HCT116 (cell line): ENCODE measurements at regions not wholly inside any gene's neighbourhood (a gene's known extent, or its start where the extent isn't known, plus 50 kb on each side); places are given as distances from the start of the nearest gene placed in this dataset.

ENCODE experiments used
- ATAC-seq: fragments of 200-7000 bp; cut with Tn5 transposase; 2 replicates; pipeline ENCODE4 v1.9.1; 2020; ENCODE audit warnings: mild to moderate bottlenecking, moderate library complexity
- BruUV-seq: library from RNA; stranded (reverse); fragments of 400-500 nt; replicated peaks from 2 replicates; lab custom pipeline; 2021; lab: Mats Ljungman, UMichigan
- CTCF ChIA-PET: fragments of 300-600 bp; sonication (Branson Sonifier 250); formaldehyde crosslinking; loops from one replicate; lab custom pipeline; 2021; ENCODE audit warnings: antibody characterized with exemption; lab: Charles Lee
- POLR2A ChIA-PET: fragments of 300-600, 350-600 bp; sonication (Branson Sonifier 250); formaldehyde crosslinking; loops from one replicate; lab custom pipeline; 2021; ENCODE audit warnings: antibody characterized with exemption; lab: Charles Lee
- RAD21 ChIA-PET, 2 experiments: fragments of 300-600 bp; sonication (Branson Sonifier 250); formaldehyde crosslinking; loops; one replicate each; lab custom pipeline; 2023; ENCODE audit warnings: low total read pairs in 2 of 2; ENCODE audit not compliant: uncharacterized antibody in 2 of 2, unreplicated experiment in 2 of 2, low non-redundant PET in 1 of 2; lab: Charles Lee
- DNase-seq: peaks from one replicate; pipeline ENCODE4 v3.0.0-alpha.2; 2010; ENCODE audit warnings: low read depth, low spot score
- H2AFZ ChIP-seq: fragments of 200-600 bp; shearing (Covaris generic), sonication (generic); 2 replicates; pipeline ENCODE4 v1.6.1; 2017; ENCODE audit warnings: low read depth, mixed run types, mixed read lengths, antibody characterized with exemption, low read length; ENCODE audit not compliant: poor library complexity, severe bottlenecking
- H3K27ac ChIP-seq: 2 replicates; pipeline ENCODE4 v1.5.1; 2012; ENCODE audit warnings: low read depth, low read length
- H3K27me3 ChIP-seq: fragments of 200-600 bp; sonication (generic); 2 replicates; pipeline ENCODE4 v1.6.1; 2016; ENCODE audit warnings: mixed run types, low read length, mixed read lengths; ENCODE audit not compliant: insufficient read depth
- H3K36me3 ChIP-seq, 2 experiments: fragments of 200-500 bp in 1 of 2; fragments of 200-600 bp in 1 of 2; sonication (Bioruptor generic) in 1 of 2; sonication (generic) in 1 of 2; 2 replicates each; pipeline versions ENCODE4 v1.5.1 to v1.6.1; 2014 to 2016; ENCODE audit warnings: low read length in 2 of 2, inconsistent platforms in 1 of 2, mixed read lengths in 1 of 2, mixed run types in 1 of 2; ENCODE audit not compliant: insufficient read depth in 2 of 2, control insufficient read depth in 1 of 2
- H3K4me1 ChIP-seq, 2 experiments: fragments of 200-600 bp in 1 of 2; sonication (generic) in 1 of 2; 2 replicates each; pipeline versions ENCODE4 v1.5.1 to v1.6.1; 2012 to 2017; ENCODE audit warnings: low read length in 2 of 2, inconsistent platforms in 1 of 2, mild to moderate bottlenecking in 1 of 2, mixed read lengths in 1 of 2, mixed run types in 1 of 2, moderate library complexity in 1 of 2; ENCODE audit not compliant: insufficient read depth in 2 of 2, control insufficient read depth in 1 of 2
- H3K4me2 ChIP-seq: fragments of 200-600 bp; sonication (generic); 2 replicates; pipeline ENCODE4 v1.6.1; 2017; ENCODE audit warnings: mixed run types, low read length, mixed read lengths
- H3K4me3 ChIP-seq, 2 experiments: fragments of 200-600 bp in 1 of 2; sonication (generic) in 1 of 2; replicated peaks in 1 of 2; 2 replicates each; pipeline ENCODE4 v1.5.1; 2011 to 2016; ENCODE audit warnings: low read length in 2 of 2, control low read depth in 1 of 2, low read depth in 1 of 2, mild to moderate bottlenecking in 1 of 2, mixed read lengths in 1 of 2, mixed run types in 1 of 2
- H3K79me2 ChIP-seq: fragments of 200-600 bp; sonication (generic); 2 replicates; pipeline ENCODE4 v1.6.1; 2017; ENCODE audit warnings: mild to moderate bottlenecking, mixed run types, low read length, moderate library complexity, mixed read lengths; ENCODE audit not compliant: insufficient read depth
- H3K9ac ChIP-seq: fragments of 200-600 bp; sonication (generic); 2 replicates; pipeline ENCODE4 v1.6.1; 2016; ENCODE audit warnings: low read length, mixed read lengths
- H3K9me2 ChIP-seq: fragments of 200-600 bp; sonication (generic), shearing (Covaris generic); 2 replicates; pipeline ENCODE4 v1.6.1; 2017; ENCODE audit warnings: mixed run types, mild to moderate bottlenecking, moderate library complexity; ENCODE audit not compliant: insufficient read depth
- H3K9me3 ChIP-seq, 2 experiments: fragments of 200-500 bp in 1 of 2; fragments of 200-600 bp in 1 of 2; sonication (Bioruptor generic) in 1 of 2; sonication (generic) in 1 of 2; 2 replicates each; pipeline ENCODE4 v1.6.1; 2014 to 2017; ENCODE audit warnings: low read length in 2 of 2, mixed read lengths in 2 of 2, inconsistent platforms in 1 of 2, low read depth in 1 of 2, mild to moderate bottlenecking in 1 of 2, mixed run types in 1 of 2, moderate library complexity in 1 of 2; ENCODE audit not compliant: control insufficient read depth in 1 of 2, insufficient read depth in 1 of 2
- H4K20me1 ChIP-seq: fragments of 200-600 bp; sonication (generic), shearing (Covaris generic); 2 replicates; pipeline ENCODE4 v1.6.1; 2017; ENCODE audit warnings: mixed run types, mild to moderate bottlenecking, moderate library complexity; ENCODE audit not compliant: insufficient read depth
- CBX3 ChIP-seq: IDR thresholded peaks from 2 replicates; pipeline ENCODE4 v1.6.1; 2012; ENCODE audit warnings: low read depth
- EGR1 ChIP-seq: IDR thresholded peaks from 2 replicates; pipeline ENCODE4 v1.6.1; 2012; ENCODE audit warnings: low read depth
- EZH2phosphoT487 ChIP-seq: fragments of 200-600 bp; IDR thresholded peaks from 2 replicates; pipeline ENCODE4 v1.6.1; 2018; ENCODE audit warnings: antibody characterized with exemption, borderline replicate concordance
- FOSL1 ChIP-seq: IDR thresholded peaks from 2 replicates; pipeline ENCODE4 v1.6.1; 2012; ENCODE audit warnings: low read depth
- JUND ChIP-seq: IDR thresholded peaks from 2 replicates; pipeline ENCODE4 v1.6.1; 2012
- POLR2AphosphoS5 ChIP-seq: IDR thresholded peaks from 2 replicates; pipeline ENCODE4 v1.6.1; 2011; ENCODE audit warnings: mild to moderate bottlenecking, low read depth, low read length, moderate library complexity
- SIN3A ChIP-seq: IDR thresholded peaks from 2 replicates; pipeline ENCODE4 v1.6.1; 2012; ENCODE audit warnings: low read depth
- SRF ChIP-seq: IDR thresholded peaks from 2 replicates; pipeline ENCODE4 v1.6.1; 2012; ENCODE audit warnings: low read depth
- TCF7L2 ChIP-seq: IDR thresholded peaks from 2 replicates; pipeline ENCODE4 v1.7.0; 2011; ENCODE audit warnings: borderline replicate concordance, inconsistent platforms; ENCODE audit not compliant: insufficient read depth, insufficient read length; ENCODE audit errors: extremely low read depth
- ZFX ChIP-seq: fragments of 450-650 bp; IDR thresholded peaks from 2 replicates; pipeline ENCODE4 v1.6.1; 2017
- ZNF274 ChIP-seq: fragments of 200-500 bp; sonication (Bioruptor generic); IDR thresholded peaks from 2 replicates; pipeline ENCODE4 v1.6.1; 2014; ENCODE audit warnings: mild to moderate bottlenecking, low read depth, low read length, inconsistent platforms
- intact Hi-C: fragments of 100-400 bp; cut with micrococcal nuclease; formaldehyde crosslinking; loops from 2 replicates; pipeline ENCODE4 v1.10.0; 2022
- TF ChIP-seq, protein P1 (sequence below), 3 experiments: fragments of 200-600 bp in 1 of 3; sonication (generic) in 1 of 3; IDR thresholded peaks in 2 of 3; conservative IDR thresholded peaks in 1 of 3; 2 replicates each; pipeline ENCODE4 v1.5.1; 2012 to 2017; ENCODE audit warnings: low read depth in 2 of 3, low read length in 2 of 3, antibody characterized with exemption in 1 of 3, borderline replicate concordance in 1 of 3, control low read depth in 1 of 3, mild to moderate bottlenecking in 1 of 3, mixed read lengths in 1 of 3, mixed run types in 1 of 3, moderate library complexity in 1 of 3; ENCODE audit not compliant: insufficient read depth in 1 of 3
- TF ChIP-seq, protein P2 (sequence below): IDR thresholded peaks from 2 replicates; pipeline ENCODE4 v1.6.1; 2012

- intact Hi-C loops: no loop called here
- ChIA-PET POLR2A (no interaction called here), RAD21 (no interaction called here), CTCF (no interaction called here)
- H3K4me1 ChIP-seq: no peaks in the 10 kb centered on the region
- H3K9me3 ChIP-seq: no peaks in the 10 kb centered on the region
- no peaks in the 10 kb centered on the region for H3K27me3 ChIP-seq
- no peak overlapping the region for H3K4me2 ChIP-seq
- ATAC-seq (no peak), DNase-seq (no peak)
- H2AFZ ChIP-seq: no peak overlapping the region
- H3K79me2 ChIP-seq: no peaks in the 10 kb centered on the region
- no peaks in the 10 kb centered on the region for H4K20me1 ChIP-seq
- H3K9ac ChIP-seq: no peak overlapping the region
- H3K27ac ChIP-seq: no peak overlapping the region
- no peaks in the 10 kb centered on the region for H3K9me2 ChIP-seq
- no peaks in the 10 kb centered on the region for H3K36me3 ChIP-seq
- H3K4me3 ChIP-seq: no peak overlapping the region
- no TSS peak for BruUV-seq
- TF ChIP-seq, protein P1, sequence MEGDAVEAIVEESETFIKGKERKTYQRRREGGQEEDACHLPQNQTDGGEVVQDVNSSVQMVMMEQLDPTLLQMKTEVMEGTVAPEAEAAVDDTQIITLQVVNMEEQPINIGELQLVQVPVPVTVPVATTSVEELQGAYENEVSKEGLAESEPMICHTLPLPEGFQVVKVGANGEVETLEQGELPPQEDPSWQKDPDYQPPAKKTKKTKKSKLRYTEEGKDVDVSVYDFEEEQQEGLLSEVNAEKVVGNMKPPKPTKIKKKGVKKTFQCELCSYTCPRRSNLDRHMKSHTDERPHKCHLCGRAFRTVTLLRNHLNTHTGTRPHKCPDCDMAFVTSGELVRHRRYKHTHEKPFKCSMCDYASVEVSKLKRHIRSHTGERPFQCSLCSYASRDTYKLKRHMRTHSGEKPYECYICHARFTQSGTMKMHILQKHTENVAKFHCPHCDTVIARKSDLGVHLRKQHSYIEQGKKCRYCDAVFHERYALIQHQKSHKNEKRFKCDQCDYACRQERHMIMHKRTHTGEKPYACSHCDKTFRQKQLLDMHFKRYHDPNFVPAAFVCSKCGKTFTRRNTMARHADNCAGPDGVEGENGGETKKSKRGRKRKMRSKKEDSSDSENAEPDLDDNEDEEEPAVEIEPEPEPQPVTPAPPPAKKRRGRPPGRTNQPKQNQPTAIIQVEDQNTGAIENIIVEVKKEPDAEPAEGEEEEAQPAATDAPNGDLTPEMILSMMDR (IDR thresholded peaks at IDR 0.05 in 2 of 3, conservative IDR thresholded peaks at IDR 0.05 in 1 of 3; ENCODE audit: borderline replicate concordance in 1 of 3, insufficient read depth in 1 of 3, low read depth in 2 of 3, low read length in 2 of 3): no peak
- TF ChIP-seq ZNF274 (no peak), FOSL1 (no peak), EZH2phosphoT487 (no peak), SRF (no peak), SIN3A (no peak), POLR2AphosphoS5 (no peak), EGR1 (no peak), JUND (no peak), ZFX (no peak)
- TF ChIP-seq, all 23 proteins: peak for 0
These were observed 420.1 kb upstream of the KLF6 start for GRCh38 chr10:4205113-4205512.

- Histone ChIP-seq H3K4me3 (no peak overlapping the region), H3K4me1 (no peaks in the 10 kb centered on the region), H3K27ac (no peak overlapping the region), H4K20me1 (no peaks in the 10 kb centered on the region), H3K79me2 (no peaks in the 10 kb centered on the region), H2AFZ (no peak overlapping the region), H3K27me3 (no peaks in the 10 kb centered on the region), H3K36me3 (no peaks in the 10 kb centered on the region), H3K9me3 (no peaks in the 10 kb centered on the region), H3K9me2 (no peaks in the 10 kb centered on the region), H3K4me2 (no peak overlapping the region), H3K9ac (no peak overlapping the region)
- RAD21 ChIA-PET: no interaction called here
- no TSS peak for BruUV-seq
- DNase-seq: no peak
- CTCF ChIA-PET: no interaction called here
- POLR2A ChIA-PET: no interaction called here
- ATAC-seq: no peak
- TF ChIP-seq SIN3A (no peak), SRF (no peak), CBX3 (no peak), ZNF274 (no peak), TCF7L2 (no peak), POLR2AphosphoS5 (no peak), EZH2phosphoT487 (no peak)
- TF ChIP-seq, protein P2, sequence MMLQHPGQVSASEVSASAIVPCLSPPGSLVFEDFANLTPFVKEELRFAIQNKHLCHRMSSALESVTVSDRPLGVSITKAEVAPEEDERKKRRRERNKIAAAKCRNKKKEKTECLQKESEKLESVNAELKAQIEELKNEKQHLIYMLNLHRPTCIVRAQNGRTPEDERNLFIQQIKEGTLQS: no peak
- intact Hi-C loops: no loop called here
These were observed 417.9 kb upstream of the KLF6 start for GRCh38 chr10:4202938-4203337.
